ENCODE measurements at regions not wholly inside any gene's neighbourhood (a gene's known extent, or its start where the extent isn't known, plus 50 kb on each side); places are given as distances from the start of the nearest gene placed in this dataset.

DNA sequence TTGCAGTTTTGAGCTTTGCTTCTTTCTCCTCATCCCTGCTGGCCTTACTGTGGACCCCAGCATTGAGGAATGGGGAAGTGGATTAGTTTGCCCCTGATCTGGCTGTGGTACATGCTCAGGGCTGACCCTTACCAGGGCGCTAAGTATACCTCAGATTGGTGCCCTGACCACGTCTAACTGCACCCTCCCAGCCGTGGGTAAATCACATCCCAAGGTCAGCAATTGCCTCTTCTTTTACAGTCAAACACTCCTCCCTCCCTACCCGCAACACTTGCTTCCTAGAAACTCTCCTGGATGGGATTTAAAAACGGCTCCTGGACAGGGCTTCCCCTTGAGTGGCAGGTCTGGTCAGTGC is 437.9 kb downstream of the NR2F2 start:
- no peak overlapping the region for H3K4me3 ChIP-seq
- no peaks in the 10 kb centered on the region for H3K4me1 ChIP-seq (ENCODE audit: insufficient read depth)
- H3K9me2 ChIP-seq (replicated peaks; ENCODE audit: insufficient read depth), result no peaks in the 10 kb centered on the region
- TF ChIP-seq EZH2 (IDR thresholded peaks at IDR 0.05; ENCODE audit: borderline replicate concordance) (no peak), EZH2phosphoT487 (IDR thresholded peaks at IDR 0.05; ENCODE audit: low read depth, severe bottlenecking, unreplicated experiment) (no peak)
- TF ChIP-seq, protein P1, sequence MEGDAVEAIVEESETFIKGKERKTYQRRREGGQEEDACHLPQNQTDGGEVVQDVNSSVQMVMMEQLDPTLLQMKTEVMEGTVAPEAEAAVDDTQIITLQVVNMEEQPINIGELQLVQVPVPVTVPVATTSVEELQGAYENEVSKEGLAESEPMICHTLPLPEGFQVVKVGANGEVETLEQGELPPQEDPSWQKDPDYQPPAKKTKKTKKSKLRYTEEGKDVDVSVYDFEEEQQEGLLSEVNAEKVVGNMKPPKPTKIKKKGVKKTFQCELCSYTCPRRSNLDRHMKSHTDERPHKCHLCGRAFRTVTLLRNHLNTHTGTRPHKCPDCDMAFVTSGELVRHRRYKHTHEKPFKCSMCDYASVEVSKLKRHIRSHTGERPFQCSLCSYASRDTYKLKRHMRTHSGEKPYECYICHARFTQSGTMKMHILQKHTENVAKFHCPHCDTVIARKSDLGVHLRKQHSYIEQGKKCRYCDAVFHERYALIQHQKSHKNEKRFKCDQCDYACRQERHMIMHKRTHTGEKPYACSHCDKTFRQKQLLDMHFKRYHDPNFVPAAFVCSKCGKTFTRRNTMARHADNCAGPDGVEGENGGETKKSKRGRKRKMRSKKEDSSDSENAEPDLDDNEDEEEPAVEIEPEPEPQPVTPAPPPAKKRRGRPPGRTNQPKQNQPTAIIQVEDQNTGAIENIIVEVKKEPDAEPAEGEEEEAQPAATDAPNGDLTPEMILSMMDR (IDR thresholded peaks at IDR 0.05; ENCODE audit: poor library complexity), result no peak
- 71% methylated on average over 5 of the region's 5 CpGs for WGBS (ENCODE audit: low lambda C conversion rate, missing lambda C conversion rate)
- no peak for DNase-seq (ENCODE audit: low spot score)
- H3K4me2 ChIP-seq, result no peak overlapping the region
- no peaks in the 10 kb centered on the region for H3K36me3 ChIP-seq (replicated peaks; ENCODE audit: insufficient read depth, low read depth)
- no peak overlapping the region for H2AFZ ChIP-seq
- no peaks in the 10 kb centered on the region for H3K27me3 ChIP-seq
- H3K27ac ChIP-seq, result no peak overlapping the region
- no peaks in the 10 kb centered on the region for H3K79me2 ChIP-seq
- no peaks in the 10 kb centered on the region for H3K9me3 ChIP-seq (ENCODE audit: low read depth)
- H4K20me1 ChIP-seq (ENCODE audit: insufficient read depth, poor library complexity, severe bottlenecking), result no peaks in the 10 kb centered on the region

DNA sequence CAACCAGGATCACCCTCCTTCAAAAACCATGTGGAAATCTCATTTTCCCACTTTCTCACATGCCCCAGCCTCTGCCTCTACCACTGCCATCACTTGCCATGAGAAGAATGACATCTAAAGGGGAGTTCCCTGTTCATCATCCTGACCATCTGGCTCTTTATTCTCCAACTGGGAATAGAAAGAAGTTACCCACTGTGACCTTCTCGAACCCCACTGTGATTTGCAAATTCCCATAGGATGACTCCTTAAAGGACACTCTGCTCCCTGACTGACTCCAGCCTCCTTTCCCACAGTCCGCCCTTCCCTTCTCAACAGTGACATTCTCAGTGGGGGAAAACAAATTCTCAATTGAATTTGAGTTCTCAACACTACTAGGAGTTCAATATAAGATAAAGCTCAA is 440.5 kb downstream of the NR2F2 start:
- H3K27ac ChIP-seq, result no peak overlapping the region
- TF ChIP-seq EZH2phosphoT487 (IDR thresholded peaks at IDR 0.05; ENCODE audit: low read depth, severe bottlenecking, unreplicated experiment), result no peak
- TF ChIP-seq, protein P1 (IDR thresholded peaks at IDR 0.05; ENCODE audit: poor library complexity), result no peak
- TF ChIP-seq EZH2 (IDR thresholded peaks at IDR 0.05; ENCODE audit: borderline replicate concordance), result no peak
- no peaks in the 10 kb centered on the region for H3K27me3 ChIP-seq
- no peak overlapping the region for H3K4me3 ChIP-seq
- 71% methylated on average over 2 of the region's 2 CpGs for WGBS (ENCODE audit: low lambda C conversion rate, missing lambda C conversion rate)
- H3K4me2 ChIP-seq, result no peak overlapping the region
- DNase-seq (ENCODE audit: low spot score), result no peak
- H3K4me1 ChIP-seq (ENCODE audit: insufficient read depth), result no peaks in the 10 kb centered on the region
- no peaks in the 10 kb centered on the region for H3K9me3 ChIP-seq (ENCODE audit: low read depth)
- no peak overlapping the region for H2AFZ ChIP-seq
- no peaks in the 10 kb centered on the region for H3K79me2 ChIP-seq
- H3K9me2 ChIP-seq (replicated peaks; ENCODE audit: insufficient read depth), result no peaks in the 10 kb centered on the region
- no peaks in the 10 kb centered on the region for H4K20me1 ChIP-seq (ENCODE audit: insufficient read depth, poor library complexity, severe bottlenecking)
- no peaks in the 10 kb centered on the region for H3K36me3 ChIP-seq (replicated peaks; ENCODE audit: insufficient read depth, low read depth)

DNA sequence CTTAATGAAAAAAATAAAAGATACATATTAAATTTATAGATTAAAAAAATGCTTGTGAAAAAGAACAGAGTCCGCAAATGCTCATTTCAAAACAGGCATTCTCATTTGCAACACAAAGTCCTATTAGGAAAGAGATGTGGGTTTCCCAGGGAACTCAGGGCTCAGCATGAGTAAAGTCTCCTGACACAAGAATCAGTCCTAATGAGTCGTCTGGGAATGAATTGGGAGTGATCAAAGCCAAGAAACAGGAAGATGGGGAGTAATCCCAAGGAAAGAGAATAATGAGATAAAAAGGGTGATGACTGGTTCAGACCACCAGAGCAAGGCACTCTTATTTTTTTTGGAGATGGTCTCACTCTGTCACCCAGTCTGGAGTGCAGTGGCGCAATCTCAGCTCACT is 443.7 kb downstream of the NR2F2 start:
- H2AFZ ChIP-seq, result no peak overlapping the region
- WGBS (ENCODE audit: low lambda C conversion rate, missing lambda C conversion rate), result 81% methylated on average over 3 of the region's 3 CpGs
- H3K36me3 ChIP-seq (replicated peaks; ENCODE audit: insufficient read depth, low read depth), result no peaks in the 10 kb centered on the region
- H3K4me3 ChIP-seq, result no peak overlapping the region
- H3K27ac ChIP-seq, result no peak overlapping the region
- TF ChIP-seq, protein P1 (IDR thresholded peaks at IDR 0.05; ENCODE audit: poor library complexity), result no peak
- TF ChIP-seq EZH2 (IDR thresholded peaks at IDR 0.05; ENCODE audit: borderline replicate concordance), result no peak
- no peak for TF ChIP-seq EZH2phosphoT487 (IDR thresholded peaks at IDR 0.05; ENCODE audit: low read depth, severe bottlenecking, unreplicated experiment)
- no peaks in the 10 kb centered on the region for H3K9me3 ChIP-seq (ENCODE audit: low read depth)
- no peaks in the 10 kb centered on the region for H3K79me2 ChIP-seq
- no peaks in the 10 kb centered on the region for H3K9me2 ChIP-seq (replicated peaks; ENCODE audit: insufficient read depth)
- H3K4me1 ChIP-seq (ENCODE audit: insufficient read depth), result no peaks in the 10 kb centered on the region
- DNase-seq (ENCODE audit: low spot score), result no peak
- H4K20me1 ChIP-seq (ENCODE audit: insufficient read depth, poor library complexity, severe bottlenecking), result no peaks in the 10 kb centered on the region
- no peaks in the 10 kb centered on the region for H3K27me3 ChIP-seq
- no peak overlapping the region for H3K4me2 ChIP-seq

DNA sequence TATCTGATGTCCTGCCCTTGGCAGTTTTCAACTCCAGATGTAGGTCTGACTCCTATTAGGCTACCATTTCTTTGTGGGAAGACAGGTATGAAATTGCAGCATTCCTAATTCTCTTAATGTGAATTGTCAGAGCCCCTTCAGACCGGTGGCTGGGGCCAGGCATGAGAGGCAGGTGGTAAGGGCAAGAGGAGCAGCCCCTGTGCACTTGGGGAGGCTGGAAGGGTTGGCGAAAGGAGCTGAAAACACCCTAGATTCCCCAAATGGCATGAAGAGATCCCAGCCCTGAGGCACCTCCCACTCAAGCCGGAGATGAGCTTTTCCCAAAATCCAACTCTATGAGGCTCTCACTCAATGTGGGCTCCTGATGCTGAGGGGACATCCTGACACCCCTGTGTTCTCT is 453.2 kb downstream of the NR2F2 start:
- Histone ChIP-seq H3K9me2 (replicated peaks; ENCODE audit: insufficient read depth) (no peaks in the 10 kb centered on the region), H3K9me3 (ENCODE audit: low read depth) (no peaks in the 10 kb centered on the region), H4K20me1 (ENCODE audit: insufficient read depth, poor library complexity, severe bottlenecking) (no peaks in the 10 kb centered on the region), H3K4me1 (ENCODE audit: insufficient read depth) (no peaks in the 10 kb centered on the region), H2AFZ (no peak overlapping the region), H3K4me3 (no peak overlapping the region), H3K27me3 (no peaks in the 10 kb centered on the region), H3K27ac (no peak overlapping the region), H3K79me2 (no peaks in the 10 kb centered on the region), H3K4me2 (no peak overlapping the region), H3K36me3 (replicated peaks; ENCODE audit: insufficient read depth, low read depth) (no peaks in the 10 kb centered on the region)
- TF ChIP-seq, protein P1 (IDR thresholded peaks at IDR 0.05; ENCODE audit: poor library complexity), result no peak
- 94% methylated on average over 3 of the region's 3 CpGs for WGBS (ENCODE audit: low lambda C conversion rate, missing lambda C conversion rate)
- no peak for DNase-seq (ENCODE audit: low spot score)
